Testis (tissue), 2 donors: ENCODE measurements at regions not wholly inside any gene's neighbourhood (a gene's known extent, or its start where the extent isn't known, plus 50 kb on each side); places are given as distances from the start of the nearest gene placed in this dataset.

Experiments
- CTCF ChIP-seq, 3 experiments: fragments of 450-650 bp in 2 of 3; fragments of 200-600 bp in 1 of 3; sonication (generic) in 1 of 3; IDR thresholded peaks; one replicate each; pipeline ENCODE4 v1.5.1; 2016 to 2019; ENCODE audit warnings: antibody characterized with exemption in 3 of 3, mild to moderate bottlenecking in 2 of 3, moderate library complexity in 1 of 3
- POLR2A ChIP-seq: fragments of 450-650 bp; IDR thresholded peaks from one replicate; pipeline ENCODE4 v1.6.1; 2017; ENCODE audit warnings: antibody characterized with exemption, mild to moderate bottlenecking, moderate library complexity

- TF ChIP-seq POLR2A (no peak), CTCF (IDR thresholded peaks at IDR 0.05) (no peak)
Measured at GRCh38 chr12:126076515-126076914, 1011.3 kb downstream of the AACS start.
